T-helper 17 cell (primary cell): ENCODE measurements at regions not wholly inside any gene's neighbourhood (a gene's known extent, or its start where the extent isn't known, plus 50 kb on each side); places are given as distances from the start of the nearest gene placed in this dataset.
A peak's percentile ranks its signal among the peaks of the same experiment; 100 is the strongest.

Experiments used
- ATAC-seq: fragments of 150-1000 bp; cut with Tn5 transposase; 2 replicates; pipeline ENCODE4 v1.10.0; 2021; ENCODE audit warnings: mild to moderate bottlenecking, moderate library complexity
- DNase-seq, 3 donors: peaks; one replicate each; pipeline versions ENCODE4 v3.0.0 to v3.0.0-alpha.2; 2020 to 2021
- H3K9me3 ChIP-seq: one replicate; pipeline ENCODE4 v1.7.0; 2013; ENCODE audit warnings: low read length, mild to moderate bottlenecking; ENCODE audit not compliant: control insufficient read depth, poor library complexity, severe bottlenecking
- H3K27ac Mint-ChIP-seq: one replicate; pipeline ENCODE4 v1.8.0; 2022; ENCODE audit warnings: mild to moderate bottlenecking, moderate library complexity, mixed read lengths
- H3K27me3 Mint-ChIP-seq: one replicate; pipeline ENCODE4 v1.8.0; 2022; ENCODE audit warnings: mixed read lengths
- H3K36me3 Mint-ChIP-seq: one replicate; pipeline ENCODE4 v1.8.0; 2022; ENCODE audit warnings: low read depth, mixed read lengths
- H3K4me1 Mint-ChIP-seq: one replicate; pipeline ENCODE4 v1.8.0; 2022; ENCODE audit warnings: mild to moderate bottlenecking, mixed read lengths
- H3K4me3 Mint-ChIP-seq: one replicate; pipeline ENCODE4 v1.8.0; 2022; ENCODE audit warnings: mild to moderate bottlenecking, moderate library complexity, mixed read lengths

DNA sequence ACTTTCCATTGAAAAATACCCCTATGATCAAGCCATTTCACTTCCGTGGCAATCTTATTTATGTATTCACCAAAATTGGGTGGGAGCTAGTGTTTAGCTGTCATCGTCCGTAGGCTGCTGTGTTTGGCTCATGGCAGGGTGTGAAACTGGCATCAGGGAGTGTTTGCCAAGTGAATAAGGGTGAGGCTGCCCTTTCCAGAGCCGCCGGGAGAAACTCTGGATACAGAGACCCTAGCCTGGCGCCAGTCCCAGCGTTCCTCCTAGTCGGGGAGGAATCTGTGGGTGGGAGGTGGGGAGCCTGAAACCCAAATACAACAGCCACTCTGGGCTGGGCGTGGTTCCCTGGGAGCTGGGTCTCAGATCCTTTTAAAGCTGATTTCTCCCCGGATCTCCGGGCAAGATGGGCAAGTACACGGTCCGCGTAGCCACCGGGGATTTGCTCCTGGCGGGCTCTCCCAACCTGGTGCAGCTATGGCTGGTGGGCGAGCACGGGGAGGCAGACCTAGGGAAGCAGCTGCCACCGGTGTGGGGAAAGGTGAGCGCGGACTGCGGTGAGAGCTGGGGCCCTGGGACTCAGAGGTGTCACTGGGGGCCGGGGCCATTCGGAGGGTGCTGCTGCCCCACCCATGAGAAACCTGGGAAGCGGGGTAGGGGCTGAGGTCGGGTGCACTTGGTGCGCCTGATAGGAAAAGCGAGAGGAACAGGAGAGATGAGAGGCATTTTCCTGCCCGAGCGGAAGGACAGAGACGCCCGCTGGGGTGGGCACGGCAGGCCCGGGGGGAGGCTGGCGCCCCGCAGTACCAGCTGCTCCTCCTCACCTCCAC, 62.1 kb upstream of the TEKT1 start:
- peaks cover 80% of the 10 kb centered on the region for H3K27me3 Mint-ChIP-seq
- peaks cover 9% of the 10 kb centered on the region for H3K4me1 Mint-ChIP-seq
- H3K36me3 Mint-ChIP-seq = peaks cover 21% of the 10 kb centered on the region
- DNase-seq = no peak
- ATAC-seq = no peak
- H3K9me3 ChIP-seq = no peaks in the 10 kb centered on the region
- no peak overlapping the region for H3K27ac Mint-ChIP-seq
- no peak overlapping the region for H3K4me3 Mint-ChIP-seq

DNA sequence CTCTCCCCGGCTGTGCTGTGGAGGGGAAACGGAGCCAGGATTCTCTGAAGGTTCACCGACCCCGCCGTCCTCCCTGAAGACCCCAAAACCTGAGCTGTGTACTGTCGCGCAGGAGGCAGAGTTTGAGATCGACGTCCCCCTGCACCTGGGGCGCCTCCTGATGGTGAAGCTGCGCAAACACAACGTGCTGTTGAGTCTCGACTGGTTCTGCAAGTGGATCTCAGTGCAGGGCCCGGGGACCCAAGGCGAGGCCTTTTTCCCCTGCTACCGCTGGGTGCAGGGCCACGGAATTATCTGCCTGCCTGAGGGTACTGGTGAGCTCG, 62.6 kb upstream of the TEKT1 start:
- no peaks in the 10 kb centered on the region for H3K9me3 ChIP-seq
- no peak overlapping the region for H3K27ac Mint-ChIP-seq
- peaks cover 86% of the 10 kb centered on the region for H3K27me3 Mint-ChIP-seq
- no peak for DNase-seq
- ATAC-seq = no peak
- H3K4me1 Mint-ChIP-seq = peaks cover 9% of the 10 kb centered on the region
- H3K4me3 Mint-ChIP-seq = no peak overlapping the region
- H3K36me3 Mint-ChIP-seq = peaks cover 21% of the 10 kb centered on the region

DNA sequence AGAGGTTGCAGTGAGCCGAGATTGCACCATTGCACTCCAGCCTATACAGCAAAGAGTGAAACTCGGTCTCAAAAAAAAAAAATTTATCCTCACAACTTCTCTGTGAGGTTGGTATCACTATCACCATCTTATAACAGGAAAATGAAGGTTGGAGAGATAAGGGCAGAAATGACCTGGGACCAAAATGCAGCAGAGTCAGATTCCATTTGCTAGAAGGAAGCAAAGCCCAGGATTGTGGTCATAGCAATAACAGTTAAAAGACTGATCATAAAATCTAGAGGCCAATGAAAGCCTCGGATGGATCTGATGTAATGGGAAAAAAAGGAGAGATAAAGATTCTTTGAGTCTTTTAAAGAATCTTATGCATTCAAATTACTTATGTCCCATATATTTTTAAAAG, 69.6 kb upstream of the TEKT1 start:
- H3K9me3 ChIP-seq = no peaks in the 10 kb centered on the region
- Mint-ChIP-seq H3K27ac (no peak overlapping the region), H3K4me3 (no peak overlapping the region), H3K36me3 (peaks cover 16% of the 10 kb centered on the region), H3K4me1 (peaks cover 9% of the 10 kb centered on the region), H3K27me3 (peaks cover 49% of the 10 kb centered on the region)
- ATAC-seq = no peak
- DNase-seq = no peak

DNA sequence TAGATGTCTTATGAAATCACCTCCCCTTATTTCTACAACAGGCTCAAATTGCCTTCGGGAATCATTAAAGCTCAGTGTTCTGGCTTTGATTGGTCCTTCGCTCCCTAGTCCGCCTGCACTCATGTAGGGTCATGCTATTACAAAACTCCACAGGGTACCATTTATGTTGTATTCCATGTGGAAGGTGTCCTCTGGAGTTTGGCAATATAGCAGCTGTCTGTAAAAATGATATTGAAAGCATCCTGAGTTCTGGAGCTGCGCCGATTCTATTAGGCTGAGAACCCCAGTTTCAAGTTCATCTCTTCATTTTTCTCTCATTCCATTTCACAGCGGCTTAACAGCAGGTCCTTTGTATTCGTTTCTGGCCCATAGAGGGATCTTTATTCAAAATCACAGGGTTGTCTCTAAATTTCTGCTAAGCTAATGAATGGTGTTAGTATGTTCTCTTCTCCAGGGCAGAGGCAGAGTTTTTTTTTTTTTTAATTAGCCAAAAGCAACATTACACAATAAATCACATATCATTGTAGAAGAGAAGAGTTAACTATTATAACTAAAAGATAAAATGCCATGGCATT, 71.9 kb upstream of the TEKT1 start:
- DNase-seq (no peak), ATAC-seq (no peak)
- Mint-ChIP-seq H3K27me3 (peaks cover 25% of the 10 kb centered on the region), H3K4me1 (peaks cover 5% of the 10 kb centered on the region), H3K36me3 (peaks cover 5% of the 10 kb centered on the region), H3K27ac (no peak overlapping the region), H3K4me3 (no peak overlapping the region)
- no peaks in the 10 kb centered on the region for H3K9me3 ChIP-seq

DNA sequence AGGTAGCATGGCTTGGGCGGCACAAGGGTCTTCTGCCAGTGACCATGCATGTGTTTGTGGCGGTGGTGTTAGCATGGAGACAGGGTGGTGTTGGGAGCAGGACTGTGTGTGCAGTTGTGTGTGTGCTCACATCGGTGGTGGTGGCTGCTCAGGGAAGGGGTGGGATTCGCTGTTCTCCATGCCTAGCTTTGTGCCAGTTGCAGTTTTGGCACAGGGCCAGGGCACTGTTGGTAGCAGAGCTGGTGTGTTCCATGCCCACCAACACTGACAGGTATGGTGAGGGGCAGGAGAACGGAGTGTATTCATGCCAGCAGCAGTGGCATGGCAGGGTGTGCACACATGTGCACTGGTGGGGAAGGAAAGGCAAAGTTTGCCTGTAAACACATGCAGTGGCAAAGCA, 77.3 kb upstream of the TEKT1 start:
- Mint-ChIP-seq H3K4me1 (peaks cover 16% of the 10 kb centered on the region), H3K27ac (no peak overlapping the region), H3K27me3 (peaks cover 21% of the 10 kb centered on the region), H3K4me3 (no peak overlapping the region), H3K36me3 (no peaks in the 10 kb centered on the region)
- H3K9me3 ChIP-seq = no peaks in the 10 kb centered on the region
- DNase-seq = no peak
- ATAC-seq = no peak

DNA sequence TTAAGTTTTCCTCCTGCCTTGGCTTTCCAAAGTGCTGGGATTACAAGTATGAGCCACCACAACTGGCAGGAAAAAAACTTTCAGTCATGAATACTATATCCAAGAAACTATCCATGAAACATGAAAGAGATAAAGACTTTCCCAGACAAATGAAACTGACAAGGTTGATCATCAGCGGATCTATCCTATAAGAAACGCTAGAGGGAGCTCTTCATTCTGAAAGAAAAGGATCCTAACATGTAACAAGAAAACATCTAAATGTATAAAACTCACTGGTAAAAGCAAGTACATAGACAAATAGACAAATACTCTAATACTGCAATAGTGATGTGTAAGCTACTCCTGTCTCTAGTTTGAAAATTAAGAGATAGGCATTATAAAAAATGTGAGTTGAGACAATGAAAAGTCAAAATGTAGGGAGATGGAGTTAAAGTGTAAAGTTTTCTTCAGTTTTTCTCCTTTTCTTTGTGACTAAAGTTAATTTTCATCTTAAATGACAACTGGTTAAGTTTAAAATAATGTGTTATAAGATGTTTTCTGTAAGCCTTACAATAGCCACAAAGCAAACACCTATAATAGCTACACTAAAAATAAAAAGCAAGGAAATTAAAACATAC, 79.6 kb upstream of the TEKT1 start:
- ATAC-seq (no peak), DNase-seq (no peak)
- Mint-ChIP-seq H3K4me3 (no peak overlapping the region), H3K27ac (no peak overlapping the region), H3K4me1 (peaks cover 22% of the 10 kb centered on the region), H3K36me3 (no peaks in the 10 kb centered on the region), H3K27me3 (peaks cover 25% of the 10 kb centered on the region)
- H3K9me3 ChIP-seq = no peaks in the 10 kb centered on the region

DNA sequence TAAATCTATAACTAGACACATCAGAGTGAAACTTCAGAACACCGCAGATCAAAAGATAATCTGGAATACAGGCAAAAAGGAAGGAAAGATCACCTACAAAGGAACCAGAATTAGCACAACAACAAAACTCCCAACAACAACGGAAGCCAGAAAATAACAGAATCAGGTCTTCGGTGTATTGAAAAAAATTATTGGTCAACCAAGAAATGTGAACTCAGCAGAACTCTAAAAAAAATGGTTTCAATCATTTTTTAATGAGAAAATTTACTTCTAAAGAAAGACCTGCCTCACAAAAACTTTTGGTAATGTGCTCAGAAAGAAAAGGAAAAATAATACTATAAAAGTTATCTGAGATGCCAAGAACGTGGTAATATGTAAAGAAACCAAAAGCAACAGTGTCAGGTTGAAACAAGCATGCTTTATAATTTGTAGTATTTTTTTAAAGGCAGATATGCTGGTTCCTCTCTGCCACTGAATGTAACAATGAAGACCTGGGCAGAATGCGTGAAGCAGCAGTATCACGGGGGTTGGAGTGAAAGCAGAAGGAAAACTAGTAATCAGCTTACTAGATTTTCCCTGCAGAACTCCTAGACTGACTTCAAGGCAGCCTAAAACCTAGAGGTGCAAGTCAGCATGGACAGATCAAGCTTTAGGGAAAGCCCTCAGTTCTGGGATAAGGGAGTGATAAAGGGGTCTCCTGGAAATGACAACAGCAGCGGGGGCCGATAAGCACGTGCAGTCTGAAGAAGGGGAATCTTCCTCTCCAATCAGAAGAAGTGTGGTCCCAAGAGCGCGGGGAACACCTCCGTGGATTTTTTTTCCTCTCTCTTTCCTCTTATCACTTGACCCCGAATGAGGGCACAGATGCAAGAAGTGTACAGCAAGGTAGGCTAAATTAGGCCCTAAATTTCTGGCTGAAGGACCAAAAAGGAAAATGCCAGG, 80.9 kb upstream of the TEKT1 start:
- Mint-ChIP-seq H3K4me1 (peaks cover 24% of the 10 kb centered on the region), H3K36me3 (no peaks in the 10 kb centered on the region), H3K4me3 (peak overlapping the region; percentile 12), H3K27me3 (peaks cover 30% of the 10 kb centered on the region), H3K27ac (peak overlapping the region; percentile 70)
- ATAC-seq (no peak), DNase-seq (no peak)
- no peaks in the 10 kb centered on the region for H3K9me3 ChIP-seq

DNA sequence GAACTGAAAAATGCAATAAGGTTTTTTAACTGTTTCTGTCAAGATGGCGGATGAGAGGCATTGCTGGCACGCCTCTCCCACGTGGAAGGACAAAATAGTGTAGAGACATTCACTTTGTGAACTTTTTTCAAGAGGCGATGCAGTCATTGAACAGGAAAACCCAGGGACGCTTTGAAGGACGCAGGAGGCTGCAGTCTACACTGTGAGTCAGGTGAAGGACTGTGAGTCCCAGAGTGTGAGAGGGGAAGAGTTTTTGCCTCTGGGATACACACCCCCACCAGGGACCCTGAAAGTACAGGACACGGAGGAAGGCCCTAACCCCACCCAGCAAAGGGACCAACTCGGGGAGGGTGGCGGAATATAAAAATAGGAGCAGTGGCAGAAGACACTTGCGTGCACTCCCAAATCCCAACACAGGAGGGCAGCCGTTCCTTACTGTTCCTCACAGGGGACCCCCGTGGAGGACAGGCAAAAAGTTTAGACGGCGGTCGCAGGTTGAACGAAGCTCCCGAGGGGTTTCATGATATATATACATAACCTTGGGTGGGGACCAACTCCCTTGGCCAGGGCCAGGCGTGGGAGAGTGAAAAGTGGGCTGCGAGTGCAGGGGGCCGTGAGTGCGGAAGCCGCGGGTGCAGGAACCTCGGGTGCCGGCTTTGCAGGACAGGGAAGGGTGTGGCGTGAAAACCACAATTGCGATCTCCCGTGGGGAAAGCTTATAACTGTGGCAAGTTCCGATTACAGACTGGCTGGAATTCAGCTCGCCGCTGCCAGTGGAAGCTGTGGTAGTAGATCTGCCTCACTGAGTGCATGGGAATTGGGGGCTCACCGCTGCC, 82.0 kb upstream of the ALOX12 start:
- H3K9me3 ChIP-seq = no peaks in the 10 kb centered on the region
- H3K4me1 Mint-ChIP-seq = peaks cover 24% of the 10 kb centered on the region
- ATAC-seq (peak; percentile 83), DNase-seq (peak; percentile 40 to 68 (median 51))
- no peaks in the 10 kb centered on the region for H3K36me3 Mint-ChIP-seq
- peak overlapping the region; percentile 93 for H3K4me3 Mint-ChIP-seq
- peak overlapping the region; percentile 57 for H3K27ac Mint-ChIP-seq
- peaks cover 30% of the 10 kb centered on the region for H3K27me3 Mint-ChIP-seq

DNA sequence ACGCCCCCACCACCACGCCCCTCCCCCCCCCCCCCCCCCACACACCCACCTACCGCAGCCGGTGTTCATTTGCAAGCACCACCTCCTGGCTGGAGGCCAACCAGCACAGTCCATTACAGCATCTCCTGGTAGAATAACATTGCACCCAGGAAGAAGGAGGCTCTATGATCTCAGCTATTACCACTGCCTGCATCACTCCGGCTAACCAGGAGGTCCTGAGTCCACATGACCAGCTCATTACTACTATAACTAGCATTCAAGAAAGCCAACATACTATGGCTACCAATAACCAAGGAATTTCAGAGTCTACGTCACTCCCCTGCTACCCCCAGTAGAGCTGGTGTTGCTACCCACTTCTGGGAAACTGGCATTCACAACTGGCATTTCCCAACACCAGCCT, 81.1 kb upstream of the ALOX12 start:
- DNase-seq = no peak
- Mint-ChIP-seq H3K27me3 (peaks cover 30% of the 10 kb centered on the region), H3K4me3 (no peak overlapping the region), H3K27ac (no peak overlapping the region), H3K36me3 (no peaks in the 10 kb centered on the region), H3K4me1 (peaks cover 24% of the 10 kb centered on the region)
- no peak for ATAC-seq
- H3K9me3 ChIP-seq = no peaks in the 10 kb centered on the region

DNA sequence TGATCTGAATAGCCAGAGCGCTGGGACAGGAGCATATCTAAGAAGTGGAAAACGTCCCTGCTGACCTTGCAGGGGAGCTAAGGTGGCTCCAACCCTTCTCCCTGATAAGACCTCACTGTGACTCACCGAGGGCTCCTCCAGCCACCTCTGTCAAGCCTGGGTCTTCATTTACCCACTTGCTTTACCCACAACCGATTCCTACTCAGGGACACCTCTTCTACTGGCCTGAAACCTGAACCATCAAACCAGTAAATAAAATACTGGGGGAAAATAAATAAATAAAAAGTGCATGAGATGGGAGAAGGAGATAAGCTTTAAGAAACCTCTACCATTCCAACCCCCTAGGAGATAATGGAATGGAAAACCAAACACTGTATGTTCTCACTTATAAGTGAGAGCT, 80.2 kb upstream of the ALOX12 start:
- Mint-ChIP-seq H3K4me1 (peaks cover 24% of the 10 kb centered on the region), H3K4me3 (no peak overlapping the region), H3K36me3 (no peaks in the 10 kb centered on the region), H3K27ac (no peak overlapping the region), H3K27me3 (peaks cover 30% of the 10 kb centered on the region)
- H3K9me3 ChIP-seq = no peaks in the 10 kb centered on the region
- ATAC-seq = no peak
- DNase-seq = no peak

DNA sequence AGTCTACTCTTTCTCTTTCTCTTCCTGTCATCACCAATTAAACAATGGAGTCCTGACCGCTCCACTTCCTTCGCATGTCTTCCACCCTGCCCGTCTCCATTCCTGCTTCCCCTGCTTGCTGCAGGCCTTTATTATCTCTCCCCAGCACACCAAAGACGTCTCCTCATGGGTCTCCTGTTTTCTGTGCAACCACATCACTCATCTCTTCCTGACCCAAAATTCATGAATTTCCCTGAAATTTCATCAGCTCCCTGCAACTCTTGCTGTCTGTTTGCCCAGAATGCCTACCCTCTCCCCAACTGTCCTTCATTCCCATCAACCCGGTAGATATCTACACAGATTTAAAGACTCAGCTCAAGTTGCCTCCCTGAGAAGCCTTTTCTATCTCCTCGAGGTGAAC, 76.7 kb upstream of the ALOX12 start:
- H3K9me3 ChIP-seq = no peaks in the 10 kb centered on the region

DNA sequence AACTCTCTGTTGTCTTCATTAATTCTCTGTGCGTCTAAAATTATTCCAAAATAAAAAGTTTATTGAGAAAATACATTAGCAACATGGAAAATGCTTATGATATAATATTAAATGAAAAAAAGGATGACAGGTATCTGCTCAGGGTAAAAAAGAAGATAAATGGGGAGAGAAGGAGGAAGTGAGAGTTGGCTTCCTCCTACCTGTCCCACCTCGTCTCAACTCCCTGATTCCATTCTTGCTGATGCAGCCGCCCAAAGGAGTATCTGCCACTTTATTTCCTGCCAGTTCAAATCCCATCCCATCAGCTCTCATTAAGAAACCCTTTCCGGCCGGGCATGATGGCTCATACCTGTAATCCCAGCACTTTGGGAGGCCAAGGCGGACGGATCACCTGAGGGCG, 72.5 kb upstream of the ALOX12 start:
- no peak overlapping the region for H3K27ac Mint-ChIP-seq
- no peaks in the 10 kb centered on the region for H3K9me3 ChIP-seq
- DNase-seq (no peak), ATAC-seq (no peak)
- H3K4me3 Mint-ChIP-seq = no peak overlapping the region
- H3K4me1 Mint-ChIP-seq = peaks cover 20% of the 10 kb centered on the region
- peaks cover 13% of the 10 kb centered on the region for H3K36me3 Mint-ChIP-seq
- peaks cover 17% of the 10 kb centered on the region for H3K27me3 Mint-ChIP-seq

More for the DNA sequence above, 76.7 kb upstream of the ALOX12 start:
- Mint-ChIP-seq H3K36me3 (peaks cover 11% of the 10 kb centered on the region), H3K4me3 (no peak overlapping the region), H3K27me3 (peaks cover 15% of the 10 kb centered on the region), H3K4me1 (peaks cover 16% of the 10 kb centered on the region), H3K27ac (no peak overlapping the region)
- no peak for DNase-seq
- ATAC-seq = no peak
